A673 (cell line): ENCODE measurements at regions not wholly inside any gene's neighbourhood (a gene's known extent, or its start where the extent isn't known, plus 50 kb on each side); places are given as distances from the start of the nearest gene placed in this dataset.

Source experiments
- CTCF ChIP-seq: fragments of 300-800, 200-600 bp; sonication (generic); conservative IDR thresholded peaks from 2 replicates; pipeline ENCODE4 v1.5.1; 2017; ENCODE audit warnings: low read depth, mild to moderate bottlenecking, antibody characterized with exemption, low read length, moderate library complexity, mixed read lengths
- EZH2 ChIP-seq: fragments of 200-600 bp; sonication (generic); IDR thresholded peaks from 2 replicates; pipeline ENCODE4 v1.6.1; 2017; ENCODE audit warnings: borderline replicate concordance, low read depth, mild to moderate bottlenecking, mixed read lengths, antibody characterized with exemption, low read length; ENCODE audit not compliant: poor library complexity, severe bottlenecking

- TF ChIP-seq EZH2 (no peak), CTCF (no peak)
Observed at GRCh38 chr5:159630545-159630944, 285.7 kb upstream of the ADRA1B start.
